ENCODE measurements at regions not wholly inside any gene's neighbourhood (a gene's known extent, or its start where the extent isn't known, plus 50 kb on each side); places are given as distances from the start of the nearest gene placed in this dataset.

- Histone ChIP-seq H3K9ac (ENCODE audit: low read depth, low read length) (no peak overlapping the region), H3K9me3 (ENCODE audit: insufficient read depth, low read length, severe bottlenecking) (no peaks in the 10 kb centered on the region), H3K4me1 (ENCODE audit: insufficient read depth, low read length) (no peaks in the 10 kb centered on the region), H3K27ac (ENCODE audit: low read length) (no peak overlapping the region), H3K4me3 (ENCODE audit: low read depth in 1 of 2, low read length in 2 of 2) (no peak overlapping the region), H4K20me1 (ENCODE audit: insufficient read depth, low read length) (no peaks in the 10 kb centered on the region), H3K79me2 (ENCODE audit: insufficient read depth, low read length) (no peaks in the 10 kb centered on the region), H3K27me3 (ENCODE audit: insufficient read depth, low read length, poor library complexity) (no peaks in the 10 kb centered on the region), H3K36me3 (ENCODE audit: insufficient read depth, low read length) (no peaks in the 10 kb centered on the region), H2AFZ (ENCODE audit: low read depth, low read length) (no peak overlapping the region), H3K4me2 (ENCODE audit: insufficient read depth, low read length) (no peak overlapping the region)
- ATAC-seq (ENCODE audit: insufficient read depth, low read depth), result no peak
- no peak for TF ChIP-seq EZH2 (IDR thresholded peaks at IDR 0.05; ENCODE audit: borderline replicate concordance, low read depth, low read length, severe bottlenecking)
- TF ChIP-seq CTCF (IDR thresholded peaks at IDR 0.05; ENCODE audit: borderline replicate concordance, extremely low read depth, low read length, poor library complexity, severe bottlenecking), result no peak
- DNase-seq, result no peak
Observed at GRCh38 chr2:5057891-5058351, 634.3 kb upstream of the SOX11 start.

GRCh38 chr2:5060956-5061355 lies 631.2 kb upstream of the SOX11 start:
- Histone ChIP-seq H3K27me3 (ENCODE audit: insufficient read depth, low read length, poor library complexity) (no peaks in the 10 kb centered on the region), H2AFZ (ENCODE audit: low read depth, low read length) (no peak overlapping the region), H3K9ac (ENCODE audit: low read depth, low read length) (no peak overlapping the region), H4K20me1 (ENCODE audit: insufficient read depth, low read length) (no peaks in the 10 kb centered on the region), H3K9me3 (ENCODE audit: insufficient read depth, low read length, severe bottlenecking) (no peaks in the 10 kb centered on the region), H3K36me3 (ENCODE audit: insufficient read depth, low read length) (no peaks in the 10 kb centered on the region), H3K4me2 (ENCODE audit: insufficient read depth, low read length) (no peak overlapping the region), H3K4me3 (ENCODE audit: low read depth in 1 of 2, low read length in 2 of 2) (no peak overlapping the region), H3K27ac (ENCODE audit: low read length) (no peak overlapping the region), H3K79me2 (ENCODE audit: insufficient read depth, low read length) (no peaks in the 10 kb centered on the region), H3K4me1 (ENCODE audit: insufficient read depth, low read length) (no peaks in the 10 kb centered on the region)
- no peak for TF ChIP-seq CTCF (IDR thresholded peaks at IDR 0.05; ENCODE audit: borderline replicate concordance, extremely low read depth, low read length, poor library complexity, severe bottlenecking)
- TF ChIP-seq EZH2 (IDR thresholded peaks at IDR 0.05; ENCODE audit: borderline replicate concordance, low read depth, low read length, severe bottlenecking), result no peak
- ATAC-seq (ENCODE audit: insufficient read depth, low read depth) (no peak), DNase-seq (no peak)

- H3K4me2 ChIP-seq (ENCODE audit: insufficient read depth, low read length), result no peak overlapping the region
- no peak overlapping the region for H3K4me3 ChIP-seq (ENCODE audit: low read depth in 1 of 2, low read length in 2 of 2)
- no peaks in the 10 kb centered on the region for H3K79me2 ChIP-seq (ENCODE audit: insufficient read depth, low read length)
- no peak overlapping the region for H3K27ac ChIP-seq (ENCODE audit: low read length)
- no peaks in the 10 kb centered on the region for H3K9me3 ChIP-seq (ENCODE audit: insufficient read depth, low read length, severe bottlenecking)
- no peaks in the 10 kb centered on the region for H3K36me3 ChIP-seq (ENCODE audit: insufficient read depth, low read length)
- no peaks in the 10 kb centered on the region for H3K4me1 ChIP-seq (ENCODE audit: insufficient read depth, low read length)
- TF ChIP-seq CTCF (IDR thresholded peaks at IDR 0.05; ENCODE audit: borderline replicate concordance, extremely low read depth, low read length, poor library complexity, severe bottlenecking), result no peak
- no peak for TF ChIP-seq EZH2 (IDR thresholded peaks at IDR 0.05; ENCODE audit: borderline replicate concordance, low read depth, low read length, severe bottlenecking)
- H3K27me3 ChIP-seq (ENCODE audit: insufficient read depth, low read length, poor library complexity), result no peaks in the 10 kb centered on the region
- no peak overlapping the region for H3K9ac ChIP-seq (ENCODE audit: low read depth, low read length)
- no peak for ATAC-seq (ENCODE audit: insufficient read depth, low read depth)
- no peak overlapping the region for H2AFZ ChIP-seq (ENCODE audit: low read depth, low read length)
- DNase-seq, result no peak
- no peaks in the 10 kb centered on the region for H4K20me1 ChIP-seq (ENCODE audit: insufficient read depth, low read length)
Observed at GRCh38 chr2:5064687-5065086, 627.5 kb upstream of the SOX11 start.

GRCh38 chr2:5067816-5068215 lies 624.4 kb upstream of the SOX11 start:
- H2AFZ ChIP-seq (ENCODE audit: low read depth, low read length), result no peak overlapping the region
- ATAC-seq (ENCODE audit: insufficient read depth, low read depth), result no peak
- no peaks in the 10 kb centered on the region for H3K9me3 ChIP-seq (ENCODE audit: insufficient read depth, low read length, severe bottlenecking)
- H3K79me2 ChIP-seq (ENCODE audit: insufficient read depth, low read length), result no peaks in the 10 kb centered on the region
- H3K36me3 ChIP-seq (ENCODE audit: insufficient read depth, low read length), result no peaks in the 10 kb centered on the region
- no peaks in the 10 kb centered on the region for H3K4me1 ChIP-seq (ENCODE audit: insufficient read depth, low read length)
- no peak overlapping the region for H3K4me2 ChIP-seq (ENCODE audit: insufficient read depth, low read length)
- no peaks in the 10 kb centered on the region for H4K20me1 ChIP-seq (ENCODE audit: insufficient read depth, low read length)
- no peaks in the 10 kb centered on the region for H3K27me3 ChIP-seq (ENCODE audit: insufficient read depth, low read length, poor library complexity)
- H3K4me3 ChIP-seq (ENCODE audit: low read depth in 1 of 2, low read length in 2 of 2), result no peak overlapping the region
- no peak overlapping the region for H3K9ac ChIP-seq (ENCODE audit: low read depth, low read length)
- no peak for DNase-seq
- TF ChIP-seq CTCF (IDR thresholded peaks at IDR 0.05; ENCODE audit: borderline replicate concordance, extremely low read depth, low read length, poor library complexity, severe bottlenecking), result no peak
- TF ChIP-seq EZH2 (IDR thresholded peaks at IDR 0.05; ENCODE audit: borderline replicate concordance, low read depth, low read length, severe bottlenecking), result no peak
- H3K27ac ChIP-seq (ENCODE audit: low read length), result no peak overlapping the region

All from DND-41 (cell line).